ENCODE measurements at regions not wholly inside any gene's neighbourhood (a gene's known extent, or its start where the extent isn't known, plus 50 kb on each side); places are given as distances from the start of the nearest gene placed in this dataset.

- Histone ChIP-seq H3K4me2 (ENCODE audit: low read depth, low read length) (no peak overlapping the region), H3K36me3 (replicated peaks in 1 of 2; ENCODE audit: control insufficient read depth in 1 of 2, insufficient read depth in 2 of 2, low read length in 2 of 2) (no peaks in the 10 kb centered on the region), H3K27ac (ENCODE audit: extremely low read length, insufficient read depth, low read length) (no peak overlapping the region), H3K79me2 (ENCODE audit: insufficient read depth, low read length) (no peaks in the 10 kb centered on the region), H2AFZ (ENCODE audit: low read length) (no peak overlapping the region), H4K20me1 (ENCODE audit: insufficient read depth, low read length) (no peaks in the 10 kb centered on the region), H3K9me3 (ENCODE audit: low read length) (no peaks in the 10 kb centered on the region), H3K9ac (ENCODE audit: insufficient read depth, low read depth, low read length) (no peak overlapping the region), H3K4me3 (replicated peaks in 1 of 3; ENCODE audit: insufficient read depth in 1 of 3, low read depth in 2 of 3, low read length in 3 of 3) (no peak overlapping the region), H3K4me1 (ENCODE audit: insufficient read depth, low read length) (no peaks in the 10 kb centered on the region), H3K27me3 (ENCODE audit: control insufficient read depth in 1 of 2, insufficient read depth in 2 of 2, low read length in 2 of 2) (no peaks in the 10 kb centered on the region; a peak in 1 of 5 replicates)
- intact Hi-C loops (cut with micrococcal nuclease; ENCODE audit: unreplicated experiment) (no loop called here), in situ Hi-C loops (cut with HindIII; ENCODE audit: extremely low pct_ligation_motif_present, low pct_unique_long_range_greater_than_20kb) (no loop called here)
- FAIRE-seq: no peak
- ATAC-seq: no peak
- 0% methylated on average over 2 of the region's 2 CpGs for WGBS (ENCODE audit: low lambda C conversion rate)
- DNase-seq (ENCODE audit: low spot score): no peak
- ChIA-PET CTCF (ENCODE audit: low intra/inter-chr PET ratio, low total read pairs) (no interaction called here), POLR2A (no interaction called here)
- TF ChIP-seq CENPX (CRISPR knock-in tag; IDR thresholded peaks at IDR 0.05): no peak
- TF ChIP-seq ZNF768 (CRISPR knock-in tag; IDR thresholded peaks at IDR 0.05): no peak
- TF ChIP-seq JUND (CRISPR knock-in tag; IDR thresholded peaks at IDR 0.05): no peak
- TF ChIP-seq ZNF792 (CRISPR knock-in tag; IDR thresholded peaks at IDR 0.05): no peak
- TF ChIP-seq, protein P1, sequence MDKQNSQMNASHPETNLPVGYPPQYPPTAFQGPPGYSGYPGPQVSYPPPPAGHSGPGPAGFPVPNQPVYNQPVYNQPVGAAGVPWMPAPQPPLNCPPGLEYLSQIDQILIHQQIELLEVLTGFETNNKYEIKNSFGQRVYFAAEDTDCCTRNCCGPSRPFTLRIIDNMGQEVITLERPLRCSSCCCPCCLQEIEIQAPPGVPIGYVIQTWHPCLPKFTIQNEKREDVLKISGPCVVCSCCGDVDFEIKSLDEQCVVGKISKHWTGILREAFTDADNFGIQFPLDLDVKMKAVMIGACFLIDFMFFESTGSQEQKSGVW (CRISPR knock-in tag; IDR thresholded peaks at IDR 0.05; ENCODE audit: borderline replicate concordance): no peak
- TF ChIP-seq SMARCE1 (IDR thresholded peaks at IDR 0.05; ENCODE audit: borderline replicate concordance): no peak
- TF ChIP-seq KAT2B (IDR thresholded peaks at IDR 0.05; ENCODE audit: borderline replicate concordance, low read depth, low read length): no peak
- no TSS peak for BruUV-seq (replicated peaks)
These were observed 339.3 kb upstream of the SLC30A5 start for GRCh38 chr5:68754536-68754935.

GRCh38 chr5:68755293-68755692, 338.5 kb upstream of the SLC30A5 start:
- FAIRE-seq: no peak
- Histone ChIP-seq H3K27me3 (ENCODE audit: control insufficient read depth in 1 of 2, insufficient read depth in 2 of 2, low read length in 2 of 2) (no peaks in the 10 kb centered on the region), H3K4me2 (ENCODE audit: low read depth, low read length) (no peak overlapping the region), H3K4me3 (replicated peaks in 1 of 3; ENCODE audit: insufficient read depth in 1 of 3, low read depth in 2 of 3, low read length in 3 of 3) (no peak overlapping the region), H3K9ac (ENCODE audit: insufficient read depth, low read depth, low read length) (no peak overlapping the region), H3K9me3 (ENCODE audit: low read length) (no peaks in the 10 kb centered on the region), H4K20me1 (ENCODE audit: insufficient read depth, low read length) (no peaks in the 10 kb centered on the region), H3K79me2 (ENCODE audit: insufficient read depth, low read length) (no peaks in the 10 kb centered on the region), H3K36me3 (replicated peaks in 1 of 2; ENCODE audit: control insufficient read depth in 1 of 2, insufficient read depth in 2 of 2, low read length in 2 of 2) (no peaks in the 10 kb centered on the region), H3K4me1 (ENCODE audit: insufficient read depth, low read length) (no peaks in the 10 kb centered on the region), H3K27ac (ENCODE audit: extremely low read length, insufficient read depth, low read length) (no peak overlapping the region), H2AFZ (ENCODE audit: low read length) (no peak overlapping the region)
- BruUV-seq (replicated peaks): no TSS peak
- TF ChIP-seq SP5 (CRISPR knock-in tag; IDR thresholded peaks at IDR 0.05; ENCODE audit: borderline replicate concordance, low read depth): no peak
- no peak for ATAC-seq
- no peak for DNase-seq (ENCODE audit: low spot score)
- in situ Hi-C loops (cut with HindIII; ENCODE audit: extremely low pct_ligation_motif_present, low pct_unique_long_range_greater_than_20kb): no loop called here
- ChIA-PET CTCF (ENCODE audit: low intra/inter-chr PET ratio, low total read pairs) (no interaction called here), POLR2A (no interaction called here)
- intact Hi-C loops (cut with micrococcal nuclease; ENCODE audit: unreplicated experiment): no loop called here

Measured in HepG2 (cell line).